SJSA1 (cell line): ENCODE measurements at regions not wholly inside any gene's neighbourhood (a gene's known extent, or its start where the extent isn't known, plus 50 kb on each side); places are given as distances from the start of the nearest gene placed in this dataset.
A peak's percentile ranks its signal among the peaks of the same experiment; 100 is the strongest.
"Not testable (repeated sequence)": the region's sequence is repeated elsewhere in the genome, so short reads cannot be mapped to it uniquely, and the experiment has no call there.

ENCODE experiments used
- DNase-seq, 2 experiments: peaks; one replicate each; pipeline ENCODE4 v3.0.0-alpha.2; 2015 to 2020; ENCODE audit warnings: low spot score in 2 of 2, low read depth in 1 of 2
- H3K27ac ChIP-seq: fragments of 250-450 bp; sonication (Bioruptor Pico); 2 replicates; pipeline ENCODE4 v1.5.1; 2020; ENCODE audit warnings: mild to moderate bottlenecking, moderate library complexity
- H3K27me3 ChIP-seq: fragments of 250-450 bp; sonication (Bioruptor Pico); replicated peaks from 2 replicates; pipeline ENCODE4 v1.5.1; 2020; ENCODE audit warnings: mild to moderate bottlenecking, moderate library complexity
- H3K36me3 ChIP-seq: fragments of 250-450 bp; sonication (Bioruptor Pico); 2 replicates; pipeline ENCODE4 v1.5.1; 2020; ENCODE audit warnings: mild to moderate bottlenecking
- H3K4me1 ChIP-seq: fragments of 250-450 bp; sonication (Bioruptor Pico); replicated peaks from 2 replicates; pipeline ENCODE4 v1.6.1; 2021; ENCODE audit warnings: mild to moderate bottlenecking
- H3K4me3 ChIP-seq: fragments of 250-450 bp; sonication (Bioruptor Pico); 2 replicates; pipeline ENCODE4 v1.5.1; 2020; ENCODE audit warnings: mild to moderate bottlenecking
- H3K9me3 ChIP-seq: fragments of 250-450 bp; sonication (Bioruptor Pico); replicated peaks from 2 replicates; pipeline ENCODE4 v1.5.1; 2020; ENCODE audit warnings: mild to moderate bottlenecking

GRCh38 chr1:143905214-143906179, 66.3 kb downstream of the FAM72C start:
- H3K27me3 ChIP-seq, H3K9me3 ChIP-seq, H3K36me3 ChIP-seq, H3K27ac ChIP-seq, H3K4me1 ChIP-seq: not testable (repeated sequence)
- DNase-seq: peak; percentile 52 to 53
- peak overlapping the region; percentile 37 for H3K4me3 ChIP-seq

GRCh38 chr1:143904622-143904979, 67.2 kb downstream of the FAM72C start:
- not testable (repeated sequence) for H3K9me3 ChIP-seq, DNase-seq, H3K27me3 ChIP-seq, H3K27ac ChIP-seq, H3K4me1 ChIP-seq, H3K36me3 ChIP-seq
- H3K4me3 ChIP-seq: peak overlapping the region; percentile 32

GRCh38 chr1:143903899-143904621, 67.7 kb downstream of the FAM72C start:
- not testable (repeated sequence) for H3K27ac ChIP-seq

GRCh38 chr1:143896377-143896776, 75.4 kb downstream of the FAM72C start:
- H3K4me3 ChIP-seq, H3K36me3 ChIP-seq, H3K27me3 ChIP-seq, H3K4me1 ChIP-seq, H3K9me3 ChIP-seq, DNase-seq, H3K27ac ChIP-seq: not testable (repeated sequence)

More at GRCh38 chr1:143903899-143904621, 67.7 kb downstream of the FAM72C start:
- H3K9me3 ChIP-seq, H3K27me3 ChIP-seq, H3K36me3 ChIP-seq, H3K4me1 ChIP-seq: not testable (repeated sequence)
- peak overlapping the region; percentile 32 for H3K4me3 ChIP-seq
- peak; percentile 34 to 45 for DNase-seq

- DNase-seq: peak; percentile 41 to 53
- H3K27ac ChIP-seq, H3K4me1 ChIP-seq, H3K36me3 ChIP-seq, H3K27me3 ChIP-seq, H3K4me3 ChIP-seq, H3K9me3 ChIP-seq: not testable (repeated sequence)
Observed at GRCh38 chr1:143884932-143885574, 86.7 kb downstream of the FAM72C start.

- not testable (repeated sequence) for H3K27ac ChIP-seq, H3K27me3 ChIP-seq, H3K36me3 ChIP-seq, H3K4me1 ChIP-seq, H3K9me3 ChIP-seq, H3K4me3 ChIP-seq
- DNase-seq: peak in 1 of 2 experiments; percentile 40
Observed at GRCh38 chr1:143884532-143884931, 87.3 kb downstream of the FAM72C start.

- H3K4me3 ChIP-seq, H3K9me3 ChIP-seq, H3K27me3 ChIP-seq, H3K27ac ChIP-seq, H3K4me1 ChIP-seq, H3K36me3 ChIP-seq, DNase-seq: not testable (repeated sequence)
Observed at GRCh38 chr1:143879757-143880536, 91.8 kb downstream of the FAM72C start.

GRCh38 chr1:143875947-143876346, 95.8 kb downstream of the FAM72C start:
- H3K27ac ChIP-seq, H3K36me3 ChIP-seq, H3K9me3 ChIP-seq, H3K27me3 ChIP-seq, DNase-seq, H3K4me1 ChIP-seq, H3K4me3 ChIP-seq: not testable (repeated sequence)

GRCh38 chr1:143874625-143875024, 97.2 kb downstream of the FAM72C start:
- not testable (repeated sequence) for H3K27me3 ChIP-seq, H3K9me3 ChIP-seq, DNase-seq, H3K4me1 ChIP-seq, H3K27ac ChIP-seq, H3K4me3 ChIP-seq, H3K36me3 ChIP-seq

- H3K4me3 ChIP-seq, H3K4me1 ChIP-seq, DNase-seq, H3K36me3 ChIP-seq, H3K9me3 ChIP-seq, H3K27ac ChIP-seq, H3K27me3 ChIP-seq: not testable (repeated sequence)
Observed at GRCh38 chr1:143873650-143874049, 98.1 kb downstream of the FAM72C start.

GRCh38 chr1:143870388-143870787, 101.4 kb downstream of the FAM72C start:
- H3K4me1 ChIP-seq, H3K9me3 ChIP-seq, H3K4me3 ChIP-seq, H3K27ac ChIP-seq, H3K36me3 ChIP-seq, DNase-seq, H3K27me3 ChIP-seq: not testable (repeated sequence)

GRCh38 chr1:143867590-143868220, 104.1 kb downstream of the FAM72C start:
- H3K4me1 ChIP-seq, H3K4me3 ChIP-seq, H3K27me3 ChIP-seq, H3K36me3 ChIP-seq, H3K27ac ChIP-seq, DNase-seq, H3K9me3 ChIP-seq: not testable (repeated sequence)

- H3K4me1 ChIP-seq, H3K4me3 ChIP-seq, H3K9me3 ChIP-seq, DNase-seq, H3K27ac ChIP-seq, H3K36me3 ChIP-seq, H3K27me3 ChIP-seq: not testable (repeated sequence)
Observed at GRCh38 chr1:143863901-143864520, 107.8 kb downstream of the FAM72C start.
